GM23338 (cell line): ENCODE measurements at regions not wholly inside any gene's neighbourhood (a gene's known extent, or its start where the extent isn't known, plus 50 kb on each side); places are given as distances from the start of the nearest gene placed in this dataset.

ENCODE experiments used
- ATAC-seq: fragments of 200-7000 bp; cut with Tn5 transposase; 3 replicates; pipeline ENCODE4 v1.9.1; 2020
- DNase-seq: peaks from one replicate; pipeline ENCODE4 v3.0.0-alpha.2; 2015; ENCODE audit warnings: low spot score
- H2AFZ ChIP-seq: fragments of 200-600 bp; sonication (generic); 2 replicates; pipeline ENCODE4 v1.8.0; 2016; ENCODE audit warnings: antibody characterized with exemption, mild to moderate bottlenecking, moderate library complexity
- H3F3A ChIP-seq: fragments of 200-600 bp; sonication (generic); replicated peaks from 2 replicates; pipeline ENCODE4 v1.8.0; 2017; ENCODE audit warnings: antibody characterized with exemption, mixed run types, low read depth
- H3K27ac ChIP-seq: fragments of 200-600 bp; sonication (generic); 2 replicates; pipeline ENCODE4 v1.6.1; 2016; ENCODE audit warnings: low read depth
- H3K27me3 ChIP-seq: fragments of 200-600 bp; sonication (generic); 2 replicates; pipeline ENCODE4 v1.8.0; 2016; ENCODE audit warnings: mild to moderate bottlenecking, mixed run types, moderate library complexity; ENCODE audit not compliant: insufficient read depth
- H3K36me3 ChIP-seq: fragments of 200-600 bp; sonication (generic); 2 replicates; pipeline ENCODE4 v1.8.0; 2016; ENCODE audit warnings: mild to moderate bottlenecking; ENCODE audit not compliant: insufficient read depth
- H3K4me1 ChIP-seq: fragments of 200-600 bp; sonication (generic); 2 replicates; pipeline ENCODE4 v1.8.0; 2016; ENCODE audit warnings: mild to moderate bottlenecking, moderate library complexity; ENCODE audit not compliant: insufficient read depth
- H3K4me2 ChIP-seq: fragments of 200-600 bp; sonication (generic); 2 replicates; pipeline ENCODE4 v1.7.1; 2017; ENCODE audit warnings: mixed run types
- H3K4me3 ChIP-seq: fragments of 200-600 bp; sonication (generic); 2 replicates; pipeline ENCODE4 v1.6.1; 2016; ENCODE audit warnings: mixed run types
- H3K79me2 ChIP-seq: fragments of 200-600 bp; sonication (generic); replicated peaks from 2 replicates; pipeline ENCODE4 v1.8.0; 2017; ENCODE audit warnings: mild to moderate bottlenecking; ENCODE audit not compliant: insufficient read depth
- H3K9me2 ChIP-seq: fragments of 200-600 bp; sonication (generic); 2 replicates; pipeline ENCODE4 v1.8.0; 2017; ENCODE audit not compliant: insufficient read depth
- H4K20me1 ChIP-seq: fragments of 200-600 bp; sonication (generic); replicated peaks from 2 replicates; pipeline ENCODE4 v1.8.0; 2017; ENCODE audit warnings: mild to moderate bottlenecking; ENCODE audit not compliant: insufficient read depth
- H3K27ac Mint-ChIP-seq: 2 replicates; pipeline ENCODE4 v1.8.0; 2020; ENCODE audit warnings: inconsistent platforms, mild to moderate bottlenecking, moderate library complexity, mixed read lengths
- H3K27me3 Mint-ChIP-seq: 3 replicates; pipeline ENCODE4 v1.8.0; 2022; ENCODE audit warnings: low read depth, mild to moderate bottlenecking, moderate library complexity, mixed read lengths, inconsistent platforms; ENCODE audit not compliant: insufficient read depth, poor library complexity
- H3K36me3 Mint-ChIP-seq: 3 replicates; pipeline ENCODE4 v1.8.0; 2021; ENCODE audit warnings: low read depth, mild to moderate bottlenecking, inconsistent platforms, moderate library complexity, mixed read lengths
- H3K4me1 Mint-ChIP-seq: 3 replicates; pipeline ENCODE4 v1.8.0; 2020; ENCODE audit warnings: mild to moderate bottlenecking, inconsistent platforms, mixed read lengths
- H3K4me3 Mint-ChIP-seq: 3 replicates; pipeline ENCODE4 v1.8.0; 2021; ENCODE audit warnings: moderate library complexity, mild to moderate bottlenecking, inconsistent platforms, mixed read lengths
- H3K9me3 Mint-ChIP-seq: 3 replicates; pipeline ENCODE4 v1.8.0; 2020; ENCODE audit warnings: moderate library complexity, mild to moderate bottlenecking, inconsistent platforms, mixed read lengths
- CREB1 ChIP-seq: fragments of 250-450 bp; sonication (Bioruptor Pico); IDR thresholded peaks from 2 replicates; pipeline ENCODE4 v1.5.0; 2020; ENCODE audit warnings: low read depth, mild to moderate bottlenecking, moderate library complexity
- CTCF ChIP-seq, 2 experiments: fragments of 200-600 bp in 1 of 2; sonication (generic) in 1 of 2; conservative IDR thresholded peaks; 2 replicates each; pipeline versions ENCODE4 v1.5.1 to v1.6.1; 2016 to 2017; ENCODE audit warnings: antibody characterized with exemption in 2 of 2, low read depth in 2 of 2, mild to moderate bottlenecking in 2 of 2, moderate library complexity in 1 of 2
- EZH2 ChIP-seq: fragments of 200-600 bp; sonication (generic); IDR thresholded peaks from one replicate; pipeline ENCODE4 v1.8.0; 2017; ENCODE audit warnings: antibody characterized with exemption, mild to moderate bottlenecking, low read depth; ENCODE audit not compliant: unreplicated experiment
- JUNB ChIP-seq: IDR thresholded peaks from one replicate; pipeline ENCODE4 v1.6.1; 2016; ENCODE audit warnings: antibody characterized with exemption; ENCODE audit not compliant: unreplicated experiment
- NANOG ChIP-seq: IDR thresholded peaks from 2 replicates; pipeline ENCODE4 v1.6.1; 2016; ENCODE audit warnings: antibody characterized with exemption, borderline replicate concordance
- POLR2AphosphoS5 ChIP-seq: IDR thresholded peaks from 2 replicates; pipeline ENCODE4 v1.6.1; 2016; ENCODE audit warnings: antibody characterized with exemption, low read depth
- REST ChIP-seq: IDR thresholded peaks from one replicate; pipeline ENCODE4 v1.6.1; 2018; ENCODE audit warnings: antibody characterized with exemption; ENCODE audit not compliant: unreplicated experiment
- STAT1 ChIP-seq: IDR thresholded peaks from one replicate; pipeline ENCODE4 v1.6.1; 2016; ENCODE audit warnings: antibody characterized with exemption; ENCODE audit not compliant: unreplicated experiment
- ZNF114 ChIP-seq: fragments of 250-450 bp; sonication (Bioruptor Pico); IDR thresholded peaks from 2 replicates; pipeline ENCODE4 v1.5.0; 2020; ENCODE audit warnings: mild to moderate bottlenecking, moderate library complexity
- ZNF331 ChIP-seq: fragments of 250-450 bp; sonication (Bioruptor Pico); IDR thresholded peaks from 2 replicates; pipeline ENCODE4 v1.5.0; 2020; ENCODE audit warnings: low read depth, mild to moderate bottlenecking, moderate library complexity
- ZNF462 ChIP-seq: fragments of 250-450 bp; sonication (Bioruptor Pico); IDR thresholded peaks from 2 replicates; pipeline ENCODE4 v1.5.0; 2020; ENCODE audit warnings: mild to moderate bottlenecking, moderate library complexity

GRCh38 chr11:115060840-115061239, 382.5 kb downstream of the NXPE2 start (continued):
- TF ChIP-seq REST (no peak), ZNF331 (no peak)

- no peak for ATAC-seq
- no peaks in the 10 kb centered on the region for H3K36me3 Mint-ChIP-seq
- H3K9me3 Mint-ChIP-seq = no peaks in the 10 kb centered on the region
Observed at GRCh38 chr11:115065314-115065713, 387.0 kb downstream of the NXPE2 start.

More at GRCh38 chr11:115065314-115065713, 387.0 kb downstream of the NXPE2 start:
- no peak overlapping the region for H3K4me2 ChIP-seq
- Mint-ChIP-seq H3K27ac (no peak overlapping the region), H3K27me3 (peaks cover 4% of the 10 kb centered on the region), H3K4me3 (no peak overlapping the region), H3K4me1 (no peaks in the 10 kb centered on the region)
- H3K9me2 ChIP-seq = no peaks in the 10 kb centered on the region
- H4K20me1 ChIP-seq = no peaks in the 10 kb centered on the region
- H3K36me3 ChIP-seq = no peaks in the 10 kb centered on the region
- no peak for TF ChIP-seq EZH2
- no peak for TF ChIP-seq CTCF (conservative IDR thresholded peaks at IDR 0.05; ENCODE audit: low read depth in 2 of 2)
- no peak for TF ChIP-seq ZNF331
- no peak for TF ChIP-seq NANOG
- no peak for TF ChIP-seq JUNB
- no peak for TF ChIP-seq REST
- TF ChIP-seq STAT1 = no peak
- no peak for TF ChIP-seq ZNF114 (CRISPR knock-in tag)
- TF ChIP-seq CREB1 = no peak
- no peak for TF ChIP-seq POLR2AphosphoS5
- no peak for TF ChIP-seq ZNF462 (CRISPR knock-in tag)
- no peaks in the 10 kb centered on the region for H3F3A ChIP-seq
- no peaks in the 10 kb centered on the region for H3K27me3 ChIP-seq
- no peaks in the 10 kb centered on the region for H3K4me1 ChIP-seq
- H3K4me3 ChIP-seq = no peak overlapping the region
- DNase-seq = no peak
- no peak overlapping the region for H2AFZ ChIP-seq
- H3K79me2 ChIP-seq = no peaks in the 10 kb centered on the region
- H3K27ac ChIP-seq = no peak overlapping the region
